ENCODE measurements at regions not wholly inside any gene's neighbourhood (a gene's known extent, or its start where the extent isn't known, plus 50 kb on each side); places are given as distances from the start of the nearest gene placed in this dataset.

DNA sequence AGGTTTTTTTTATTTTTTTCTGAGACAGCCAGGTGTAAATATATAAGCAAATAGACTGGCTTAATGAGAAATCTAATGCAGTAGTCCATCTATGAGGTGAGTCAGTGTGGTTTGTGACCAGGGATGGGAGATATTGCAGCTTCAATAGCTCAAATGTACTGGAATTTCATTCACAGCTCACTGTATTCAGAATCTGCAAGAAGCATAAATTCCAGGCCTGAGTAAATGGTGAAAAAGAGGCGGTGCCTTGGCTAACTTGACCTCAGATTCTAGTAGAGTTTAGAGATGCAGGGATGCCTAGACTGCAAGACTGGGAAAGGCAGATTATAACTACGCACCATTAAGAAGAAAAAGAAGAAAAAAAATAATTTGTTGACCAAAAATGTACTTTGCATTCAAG, 151.9 kb upstream of the SMC2 start (continued):
- TF ChIP-seq, protein P1, sequence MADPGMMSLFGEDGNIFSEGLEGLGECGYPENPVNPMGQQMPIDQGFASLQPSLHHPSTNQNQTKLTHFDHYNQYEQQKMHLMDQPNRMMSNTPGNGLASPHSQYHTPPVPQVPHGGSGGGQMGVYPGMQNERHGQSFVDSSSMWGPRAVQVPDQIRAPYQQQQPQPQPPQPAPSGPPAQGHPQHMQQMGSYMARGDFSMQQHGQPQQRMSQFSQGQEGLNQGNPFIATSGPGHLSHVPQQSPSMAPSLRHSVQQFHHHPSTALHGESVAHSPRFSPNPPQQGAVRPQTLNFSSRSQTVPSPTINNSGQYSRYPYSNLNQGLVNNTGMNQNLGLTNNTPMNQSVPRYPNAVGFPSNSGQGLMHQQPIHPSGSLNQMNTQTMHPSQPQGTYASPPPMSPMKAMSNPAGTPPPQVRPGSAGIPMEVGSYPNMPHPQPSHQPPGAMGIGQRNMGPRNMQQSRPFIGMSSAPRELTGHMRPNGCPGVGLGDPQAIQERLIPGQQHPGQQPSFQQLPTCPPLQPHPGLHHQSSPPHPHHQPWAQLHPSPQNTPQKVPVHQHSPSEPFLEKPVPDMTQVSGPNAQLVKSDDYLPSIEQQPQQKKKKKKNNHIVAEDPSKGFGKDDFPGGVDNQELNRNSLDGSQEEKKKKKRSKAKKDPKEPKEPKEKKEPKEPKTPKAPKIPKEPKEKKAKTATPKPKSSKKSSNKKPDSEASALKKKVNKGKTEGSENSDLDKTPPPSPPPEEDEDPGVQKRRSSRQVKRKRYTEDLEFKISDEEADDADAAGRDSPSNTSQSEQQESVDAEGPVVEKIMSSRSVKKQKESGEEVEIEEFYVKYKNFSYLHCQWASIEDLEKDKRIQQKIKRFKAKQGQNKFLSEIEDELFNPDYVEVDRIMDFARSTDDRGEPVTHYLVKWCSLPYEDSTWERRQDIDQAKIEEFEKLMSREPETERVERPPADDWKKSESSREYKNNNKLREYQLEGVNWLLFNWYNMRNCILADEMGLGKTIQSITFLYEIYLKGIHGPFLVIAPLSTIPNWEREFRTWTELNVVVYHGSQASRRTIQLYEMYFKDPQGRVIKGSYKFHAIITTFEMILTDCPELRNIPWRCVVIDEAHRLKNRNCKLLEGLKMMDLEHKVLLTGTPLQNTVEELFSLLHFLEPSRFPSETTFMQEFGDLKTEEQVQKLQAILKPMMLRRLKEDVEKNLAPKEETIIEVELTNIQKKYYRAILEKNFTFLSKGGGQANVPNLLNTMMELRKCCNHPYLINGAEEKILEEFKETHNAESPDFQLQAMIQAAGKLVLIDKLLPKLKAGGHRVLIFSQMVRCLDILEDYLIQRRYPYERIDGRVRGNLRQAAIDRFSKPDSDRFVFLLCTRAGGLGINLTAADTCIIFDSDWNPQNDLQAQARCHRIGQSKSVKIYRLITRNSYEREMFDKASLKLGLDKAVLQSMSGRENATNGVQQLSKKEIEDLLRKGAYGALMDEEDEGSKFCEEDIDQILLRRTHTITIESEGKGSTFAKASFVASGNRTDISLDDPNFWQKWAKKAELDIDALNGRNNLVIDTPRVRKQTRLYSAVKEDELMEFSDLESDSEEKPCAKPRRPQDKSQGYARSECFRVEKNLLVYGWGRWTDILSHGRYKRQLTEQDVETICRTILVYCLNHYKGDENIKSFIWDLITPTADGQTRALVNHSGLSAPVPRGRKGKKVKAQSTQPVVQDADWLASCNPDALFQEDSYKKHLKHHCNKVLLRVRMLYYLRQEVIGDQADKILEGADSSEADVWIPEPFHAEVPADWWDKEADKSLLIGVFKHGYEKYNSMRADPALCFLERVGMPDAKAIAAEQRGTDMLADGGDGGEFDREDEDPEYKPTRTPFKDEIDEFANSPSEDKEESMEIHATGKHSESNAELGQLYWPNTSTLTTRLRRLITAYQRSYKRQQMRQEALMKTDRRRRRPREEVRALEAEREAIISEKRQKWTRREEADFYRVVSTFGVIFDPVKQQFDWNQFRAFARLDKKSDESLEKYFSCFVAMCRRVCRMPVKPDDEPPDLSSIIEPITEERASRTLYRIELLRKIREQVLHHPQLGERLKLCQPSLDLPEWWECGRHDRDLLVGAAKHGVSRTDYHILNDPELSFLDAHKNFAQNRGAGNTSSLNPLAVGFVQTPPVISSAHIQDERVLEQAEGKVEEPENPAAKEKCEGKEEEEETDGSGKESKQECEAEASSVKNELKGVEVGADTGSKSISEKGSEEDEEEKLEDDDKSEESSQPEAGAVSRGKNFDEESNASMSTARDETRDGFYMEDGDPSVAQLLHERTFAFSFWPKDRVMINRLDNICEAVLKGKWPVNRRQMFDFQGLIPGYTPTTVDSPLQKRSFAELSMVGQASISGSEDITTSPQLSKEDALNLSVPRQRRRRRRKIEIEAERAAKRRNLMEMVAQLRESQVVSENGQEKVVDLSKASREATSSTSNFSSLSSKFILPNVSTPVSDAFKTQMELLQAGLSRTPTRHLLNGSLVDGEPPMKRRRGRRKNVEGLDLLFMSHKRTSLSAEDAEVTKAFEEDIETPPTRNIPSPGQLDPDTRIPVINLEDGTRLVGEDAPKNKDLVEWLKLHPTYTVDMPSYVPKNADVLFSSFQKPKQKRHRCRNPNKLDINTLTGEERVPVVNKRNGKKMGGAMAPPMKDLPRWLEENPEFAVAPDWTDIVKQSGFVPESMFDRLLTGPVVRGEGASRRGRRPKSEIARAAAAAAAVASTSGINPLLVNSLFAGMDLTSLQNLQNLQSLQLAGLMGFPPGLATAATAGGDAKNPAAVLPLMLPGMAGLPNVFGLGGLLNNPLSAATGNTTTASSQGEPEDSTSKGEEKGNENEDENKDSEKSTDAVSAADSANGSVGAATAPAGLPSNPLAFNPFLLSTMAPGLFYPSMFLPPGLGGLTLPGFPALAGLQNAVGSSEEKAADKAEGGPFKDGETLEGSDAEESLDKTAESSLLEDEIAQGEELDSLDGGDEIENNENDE (IDR thresholded peaks at IDR 0.05; ENCODE audit: insufficient replicate concordance, low read length), result no peak
- TF ChIP-seq, protein P2, sequence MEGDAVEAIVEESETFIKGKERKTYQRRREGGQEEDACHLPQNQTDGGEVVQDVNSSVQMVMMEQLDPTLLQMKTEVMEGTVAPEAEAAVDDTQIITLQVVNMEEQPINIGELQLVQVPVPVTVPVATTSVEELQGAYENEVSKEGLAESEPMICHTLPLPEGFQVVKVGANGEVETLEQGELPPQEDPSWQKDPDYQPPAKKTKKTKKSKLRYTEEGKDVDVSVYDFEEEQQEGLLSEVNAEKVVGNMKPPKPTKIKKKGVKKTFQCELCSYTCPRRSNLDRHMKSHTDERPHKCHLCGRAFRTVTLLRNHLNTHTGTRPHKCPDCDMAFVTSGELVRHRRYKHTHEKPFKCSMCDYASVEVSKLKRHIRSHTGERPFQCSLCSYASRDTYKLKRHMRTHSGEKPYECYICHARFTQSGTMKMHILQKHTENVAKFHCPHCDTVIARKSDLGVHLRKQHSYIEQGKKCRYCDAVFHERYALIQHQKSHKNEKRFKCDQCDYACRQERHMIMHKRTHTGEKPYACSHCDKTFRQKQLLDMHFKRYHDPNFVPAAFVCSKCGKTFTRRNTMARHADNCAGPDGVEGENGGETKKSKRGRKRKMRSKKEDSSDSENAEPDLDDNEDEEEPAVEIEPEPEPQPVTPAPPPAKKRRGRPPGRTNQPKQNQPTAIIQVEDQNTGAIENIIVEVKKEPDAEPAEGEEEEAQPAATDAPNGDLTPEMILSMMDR (IDR thresholded peaks at IDR 0.05; ENCODE audit: control extremely low read depth in 1 of 3, insufficient read depth in 1 of 3, low read depth in 1 of 3, low read length in 3 of 3), result no peak
- no peak for TF ChIP-seq RAD21 (IDR thresholded peaks at IDR 0.05 in 1 of 2, conservative IDR thresholded peaks at IDR 0.05 in 1 of 2; ENCODE audit: low read depth in 2 of 2, low read length in 2 of 2)
- TF ChIP-seq CBX5 (IDR thresholded peaks at IDR 0.05; ENCODE audit: low read depth, low read length), result no peak
